Neural progenitor cell (in vitro differentiated cells): ENCODE measurements at regions not wholly inside any gene's neighbourhood (a gene's known extent, or its start where the extent isn't known, plus 50 kb on each side); places are given as distances from the start of the nearest gene placed in this dataset.

Source experiments
- EZH2 ChIP-seq: fragments of 200-600 bp; sonication (generic); IDR thresholded peaks from 2 replicates; pipeline ENCODE4 v1.6.1; 2017; ENCODE audit warnings: antibody characterized with exemption, mild to moderate bottlenecking, moderate library complexity
- TF ChIP-seq, protein P1 (sequence below): fragments of 200-600 bp; sonication (generic); IDR thresholded peaks from 2 replicates; pipeline ENCODE4 v1.5.1; 2017; ENCODE audit warnings: antibody characterized with exemption, mild to moderate bottlenecking

DNA sequence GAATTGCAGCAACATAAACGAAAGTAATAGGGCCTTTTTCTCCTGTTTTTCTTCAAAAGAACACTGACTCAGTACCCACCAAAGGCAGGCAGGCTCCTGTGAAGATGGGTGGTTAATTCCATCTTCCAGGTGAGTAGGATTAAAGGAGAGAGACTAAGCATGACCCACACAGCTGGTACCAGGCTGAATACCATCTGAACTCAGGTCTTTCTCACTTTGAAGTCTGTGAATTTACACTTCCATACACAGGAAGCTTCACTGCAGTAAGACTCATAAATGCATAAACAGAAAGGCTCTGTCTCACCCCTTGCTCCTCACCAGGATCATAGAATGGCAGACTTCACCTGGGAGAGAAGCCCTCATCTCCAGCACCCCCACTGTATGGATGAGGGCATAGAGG is 194.6 kb downstream of the KLF12 start:
- TF ChIP-seq, protein P1, sequence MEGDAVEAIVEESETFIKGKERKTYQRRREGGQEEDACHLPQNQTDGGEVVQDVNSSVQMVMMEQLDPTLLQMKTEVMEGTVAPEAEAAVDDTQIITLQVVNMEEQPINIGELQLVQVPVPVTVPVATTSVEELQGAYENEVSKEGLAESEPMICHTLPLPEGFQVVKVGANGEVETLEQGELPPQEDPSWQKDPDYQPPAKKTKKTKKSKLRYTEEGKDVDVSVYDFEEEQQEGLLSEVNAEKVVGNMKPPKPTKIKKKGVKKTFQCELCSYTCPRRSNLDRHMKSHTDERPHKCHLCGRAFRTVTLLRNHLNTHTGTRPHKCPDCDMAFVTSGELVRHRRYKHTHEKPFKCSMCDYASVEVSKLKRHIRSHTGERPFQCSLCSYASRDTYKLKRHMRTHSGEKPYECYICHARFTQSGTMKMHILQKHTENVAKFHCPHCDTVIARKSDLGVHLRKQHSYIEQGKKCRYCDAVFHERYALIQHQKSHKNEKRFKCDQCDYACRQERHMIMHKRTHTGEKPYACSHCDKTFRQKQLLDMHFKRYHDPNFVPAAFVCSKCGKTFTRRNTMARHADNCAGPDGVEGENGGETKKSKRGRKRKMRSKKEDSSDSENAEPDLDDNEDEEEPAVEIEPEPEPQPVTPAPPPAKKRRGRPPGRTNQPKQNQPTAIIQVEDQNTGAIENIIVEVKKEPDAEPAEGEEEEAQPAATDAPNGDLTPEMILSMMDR, result no peak
- TF ChIP-seq EZH2, result no peak
